HepG2 (cell line): ENCODE measurements at regions not wholly inside any gene's neighbourhood (a gene's known extent, or its start where the extent isn't known, plus 50 kb on each side); places are given as distances from the start of the nearest gene placed in this dataset.
A peak's percentile ranks its signal among the peaks of the same experiment; 100 is the strongest.

ENCODE experiments used
- ATAC-seq: fragments of 200-7000 bp; cut with Tn5 transposase; 3 replicates; pipeline ENCODE4 v1.9.1; 2020; ENCODE audit warnings: mild to moderate bottlenecking, moderate library complexity
- BruUV-seq: library from RNA; stranded (reverse); fragments of 400-500 nt; replicated peaks from 2 replicates; lab custom pipeline; 2021; lab: Mats Ljungman, UMichigan
- CTCF ChIA-PET: fragments of 300-600 bp; formaldehyde crosslinking; extraction: SDS; loops from one replicate; lab custom pipeline; 2021; ENCODE audit warnings: low total read pairs, inconsistent platforms, low intra/inter-chr PET ratio; lab: Yijun Ruan, JAX
- POLR2A ChIA-PET: fragments of 350-600 bp; sonication (Branson Sonifier 250); formaldehyde crosslinking; loops from one replicate; lab custom pipeline; 2020; ENCODE audit warnings: antibody characterized with exemption, inconsistent platforms; lab: Yijun Ruan, JAX
- DNase-seq: peaks from one replicate; pipeline ENCODE4 v3.0.0-alpha.2; 2015; ENCODE audit warnings: low spot score
- FAIRE-seq: peaks from 3 replicates; lab custom pipeline; 2011; peaks lifted over from hg19 to GRCh38; lab: Jason Lieb, UNC
- H2AFZ ChIP-seq: one replicate; pipeline ENCODE4 v1.6.1; 2011; ENCODE audit warnings: low read length, inconsistent platforms
- H3K27ac ChIP-seq: fragments of 300-600 bp; 3 replicates; pipeline ENCODE4 v1.8.0; 2011; ENCODE audit warnings: mixed run types, mild to moderate bottlenecking, mixed read lengths, low read length, inconsistent platforms; ENCODE audit not compliant: insufficient read depth; ENCODE audit errors: extremely low read length
- H3K27me3 ChIP-seq, 2 experiments: fragments of 200-600 bp in 1 of 2; 2 replicates in 1 of 2; 3 replicates in 1 of 2; pipeline versions ENCODE4 v1.6.0 to v1.8.0; 2011; ENCODE audit warnings: low read length in 2 of 2, mild to moderate bottlenecking in 2 of 2, moderate library complexity in 2 of 2, inconsistent platforms in 1 of 2; ENCODE audit not compliant: insufficient read depth in 2 of 2, control insufficient read depth in 1 of 2
- H3K36me3 ChIP-seq, 2 experiments: fragments of 200-600 bp in 1 of 2; replicated peaks in 1 of 2; 2 replicates in 1 of 2; 3 replicates in 1 of 2; pipeline versions ENCODE4 v1.5.1 to v1.8.0; 2011; ENCODE audit warnings: low read length in 2 of 2, inconsistent platforms in 1 of 2; ENCODE audit not compliant: insufficient read depth in 2 of 2, control insufficient read depth in 1 of 2
- H3K4me1 ChIP-seq: 2 replicates; pipeline ENCODE4 v1.5.1; 2012; ENCODE audit warnings: low read length, inconsistent platforms; ENCODE audit not compliant: insufficient read depth
- H3K4me2 ChIP-seq: 2 replicates; pipeline ENCODE4 v1.6.0; 2011; ENCODE audit warnings: low read depth, low read length, inconsistent platforms
- H3K4me3 ChIP-seq, 3 experiments: fragments of 200-600 bp in 1 of 3; sonication (generic), shearing (Covaris generic) in 1 of 3; replicated peaks in 1 of 3; 2 replicates each; pipeline ENCODE4 v1.5.1; 2011 to 2016; ENCODE audit warnings: low read length in 3 of 3, inconsistent platforms in 2 of 3, low read depth in 2 of 3, mild to moderate bottlenecking in 2 of 3, control low read depth in 1 of 3, mixed read lengths in 1 of 3; ENCODE audit not compliant: insufficient read depth in 1 of 3
- H3K79me2 ChIP-seq: one replicate; pipeline ENCODE4 v1.6.1; 2011; ENCODE audit warnings: low read length, inconsistent platforms; ENCODE audit not compliant: insufficient read depth
- H3K9ac ChIP-seq: 2 replicates; pipeline ENCODE4 v1.6.0; 2011; ENCODE audit warnings: mild to moderate bottlenecking, low read depth, low read length, inconsistent platforms; ENCODE audit not compliant: insufficient read depth
- H3K9me3 ChIP-seq: 2 replicates; pipeline ENCODE4 v1.5.1; 2012; ENCODE audit warnings: mild to moderate bottlenecking, low read length
- H4K20me1 ChIP-seq: 2 replicates; pipeline ENCODE4 v1.6.0; 2011; ENCODE audit warnings: inconsistent platforms, mild to moderate bottlenecking, low read length, moderate library complexity; ENCODE audit not compliant: insufficient read depth
- ATF4 ChIP-seq, 2 experiments: fragments of 450-650 bp in 1 of 2; sonication (generic) in 1 of 2; formaldehyde crosslinking; IDR thresholded peaks; 2 replicates each; pipeline versions ENCODE4 v1.5.0 to v1.8.0; 2020 to 2022; ENCODE audit warnings: mild to moderate bottlenecking in 1 of 2, missing genetic modification reagents in 1 of 2
- ATF7 ChIP-seq, 2 experiments: fragments of 450-650 bp in 1 of 2; sonication (generic) in 1 of 2; formaldehyde crosslinking in 1 of 2; IDR thresholded peaks; 2 replicates each; pipeline versions ENCODE4 v1.4.0 to v1.6.1; 2016 to 2020; ENCODE audit warnings: antibody characterized with exemption in 1 of 2, mild to moderate bottlenecking in 1 of 2, missing genetic modification reagents in 1 of 2
- CAMTA2 ChIP-seq: sonication (generic); formaldehyde crosslinking; IDR thresholded peaks from 2 replicates; pipeline ENCODE4 v1.4.0; 2020; ENCODE audit warnings: mild to moderate bottlenecking, missing genetic modification reagents, borderline replicate concordance
- CSRNP2 ChIP-seq: sonication (generic); formaldehyde crosslinking; conservative IDR thresholded peaks from 2 replicates; pipeline ENCODE4 v1.8.0; 2022; ENCODE audit warnings: low read depth, missing genetic modification reagents
- GABPB1 ChIP-seq: IDR thresholded peaks from 2 replicates; pipeline ENCODE4 v1.6.1; 2016; ENCODE audit warnings: mild to moderate bottlenecking, missing genetic modification reagents, moderate library complexity, missing compliant biosample characterization
- GATAD2A ChIP-seq: IDR thresholded peaks from 2 replicates; pipeline ENCODE4 v1.6.1; 2016
- HOMEZ ChIP-seq: IDR thresholded peaks from 2 replicates; pipeline ENCODE4 v1.6.1; 2016; ENCODE audit warnings: low read depth
- MAFG ChIP-seq: sonication (generic); formaldehyde crosslinking; IDR thresholded peaks from 2 replicates; pipeline ENCODE4 v1.5.1; 2020; ENCODE audit warnings: mild to moderate bottlenecking, missing genetic modification reagents
- RBFOX2 ChIP-seq: fragments of 200-400 bp; formaldehyde crosslinking; IDR thresholded peaks from 2 replicates; pipeline ENCODE4 v1.6.1; 2017; ENCODE audit warnings: low read depth, mild to moderate bottlenecking, low read length
- ZNF124 ChIP-seq: sonication (generic); formaldehyde crosslinking; IDR thresholded peaks from 2 replicates; pipeline ENCODE4 v1.4.0; 2020; ENCODE audit warnings: missing genetic modification reagents
- ZNF234 ChIP-seq: sonication (generic); formaldehyde crosslinking; conservative IDR thresholded peaks from 2 replicates; pipeline ENCODE4 v1.5.1; 2020; ENCODE audit warnings: mild to moderate bottlenecking, missing genetic modification reagents
- WGBS: methylation state at CpG from one replicate; pipeline ENCODE4 v1.1.6; 2017; ENCODE audit warnings: low lambda C conversion rate; 5-methylcytosine and 5-hydroxymethylcytosine counted together
- in situ Hi-C: cut with HindIII; loops from 2 replicates; pipeline ENCODE4 v1.10.0; 2017; ENCODE audit warnings: low pct_unique_long_range_greater_than_20kb; ENCODE audit not compliant: extremely low pct_ligation_motif_present
- intact Hi-C: fragments of 100-400 bp; cut with micrococcal nuclease; formaldehyde crosslinking; loops from one replicate; pipeline ENCODE4 v1.10.0; 2022; ENCODE audit not compliant: unreplicated experiment

- TF ChIP-seq CSRNP2 (CRISPR knock-in tag) (no peak), ATF4 (CRISPR knock-in tag; IDR thresholded peaks at IDR 0.05) (no peak), ZNF124 (no peak), HOMEZ (CRISPR knock-in tag) (no peak), CAMTA2 (CRISPR knock-in tag) (no peak), ZNF234 (CRISPR knock-in tag) (no peak), MAFG (CRISPR knock-in tag) (no peak), GABPB1 (CRISPR knock-in tag) (no peak), RBFOX2 (no peak)
Measured at GRCh38 chr5:87762631-87763030, 349.9 kb upstream of the CCNH start (continued).

GRCh38 chr5:87756951-87757350, 344.2 kb upstream of the CCNH start:
- TF ChIP-seq GATAD2A (CRISPR knock-in tag) (no peak), ATF7 (IDR thresholded peaks at IDR 0.05) (peak; percentile 60), ATF7 (CRISPR knock-in tag; IDR thresholded peaks at IDR 0.05) (no peak)
- Histone ChIP-seq H3K27ac (no peak overlapping the region), H3K4me3 (no peak overlapping the region), H3K9ac (no peak overlapping the region), H3K27me3 (no peaks in the 10 kb centered on the region), H3K79me2 (no peaks in the 10 kb centered on the region), H3K9me3 (no peaks in the 10 kb centered on the region), H3K36me3 (no peaks in the 10 kb centered on the region), H3K4me2 (no peak overlapping the region), H2AFZ (no peak overlapping the region), H4K20me1 (no peaks in the 10 kb centered on the region), H3K4me1 (no peaks in the 10 kb centered on the region)
- ChIA-PET CTCF (no interaction called here), POLR2A (no interaction called here)
- intact Hi-C loops (no loop called here), in situ Hi-C loops (no loop called here)
- ATAC-seq (no peak), FAIRE-seq (no peak), DNase-seq (no peak)
- WGBS = 3% methylated on average over 1 of the region's 1 CpG
- no TSS peak for BruUV-seq
